Left ventricle myocardium superior (tissue), 1 donor: ENCODE measurements at regions not wholly inside any gene's neighbourhood (a gene's known extent, or its start where the extent isn't known, plus 50 kb on each side); places are given as distances from the start of the nearest gene placed in this dataset.
"Not testable (repeated sequence)": the region's sequence is repeated elsewhere in the genome, so short reads cannot be mapped to it uniquely, and the experiment has no call there.

Experiments used
- ATAC-seq: fragments of 200-7000 bp; cut with Tn5 transposase; one replicate; pipeline ENCODE4 v1.9.1; 2020; ENCODE audit warnings: mild to moderate bottlenecking, moderate library complexity
- DNase-seq: peaks from one replicate; pipeline ENCODE4 v3.0.0-alpha.2; 2020
- intact Hi-C: fragments of 100-400 bp; cut with micrococcal nuclease; formaldehyde crosslinking; loops from one replicate; pipeline ENCODE4 v1.11.0; 2022
- donor health status: DM: no; HTN: yes; CAD: no; lungs with severe emphysema.

GRCh38 chr20:22529150-22530019 lies 55.0 kb downstream of the FOXA2 start:
- DNase-seq (no peak), ATAC-seq (no peak)
- intact Hi-C loops = no loop called here

- ATAC-seq (no peak), DNase-seq (no peak)
- intact Hi-C loops = no loop called here
Observed at GRCh38 chr20:22526512-22527012, 57.8 kb downstream of the FOXA2 start.

GRCh38 chr20:22525821-22526220 lies 58.6 kb downstream of the FOXA2 start:
- intact Hi-C loops = no loop called here
- ATAC-seq = no peak
- no peak for DNase-seq

GRCh38 chr20:22525069-22525820 lies 59.1 kb downstream of the FOXA2 start:
- DNase-seq (no peak), ATAC-seq (no peak)
- intact Hi-C loops = no loop called here

GRCh38 chr20:22524393-22525015 lies 59.9 kb downstream of the FOXA2 start:
- no peak for DNase-seq
- ATAC-seq = no peak
- intact Hi-C loops = no loop called here

- DNase-seq = no peak
- no peak for ATAC-seq
- intact Hi-C loops = no loop called here
Observed at GRCh38 chr20:22523499-22524392, 60.6 kb downstream of the FOXA2 start.

- DNase-seq (no peak), ATAC-seq (no peak)
- intact Hi-C loops = no loop called here
Observed at GRCh38 chr20:22523128-22523498, 61.3 kb downstream of the FOXA2 start.

- ATAC-seq (no peak), DNase-seq (no peak)
- intact Hi-C loops = no loop called here
Observed at GRCh38 chr20:22522701-22523100, 61.7 kb downstream of the FOXA2 start.

GRCh38 chr20:22521940-22522339 lies 62.4 kb downstream of the FOXA2 start:
- ATAC-seq, intact Hi-C loops, DNase-seq: not testable (repeated sequence)

GRCh38 chr20:22520381-22520780 lies 64.0 kb downstream of the FOXA2 start:
- no peak for DNase-seq
- no peak for ATAC-seq
- intact Hi-C loops = no loop called here

- ATAC-seq (no peak), DNase-seq (no peak)
- intact Hi-C loops = no loop called here
Observed at GRCh38 chr20:22515264-22515663, 69.1 kb downstream of the FOXA2 start.

GRCh38 chr20:22513574-22513973 lies 70.8 kb downstream of the FOXA2 start:
- DNase-seq = no peak
- intact Hi-C loops = no loop called here
- no peak for ATAC-seq

- ATAC-seq = no peak
- intact Hi-C loops = no loop called here
Observed at GRCh38 chr20:22512911-22513489, 71.4 kb downstream of the FOXA2 start.

GRCh38 chr20:22511943-22512910 lies 72.1 kb downstream of the FOXA2 start:
- DNase-seq = no peak
- ATAC-seq = no peak
- intact Hi-C loops = no loop called here

More at GRCh38 chr20:22512911-22513489, 71.4 kb downstream of the FOXA2 start:
- DNase-seq = no peak

- intact Hi-C loops = no loop called here
- ATAC-seq (no peak), DNase-seq (no peak)
Observed at GRCh38 chr20:22509843-22510147, 74.6 kb downstream of the FOXA2 start.

- DNase-seq = no peak
- intact Hi-C loops = no loop called here
- no peak for ATAC-seq
Observed at GRCh38 chr20:22509090-22509842, 75.1 kb downstream of the FOXA2 start.

- intact Hi-C loops = no loop called here
- ATAC-seq (no peak), DNase-seq (no peak)
Observed at GRCh38 chr20:22508426-22508825, 75.9 kb downstream of the FOXA2 start.
